ENCODE measurements at regions not wholly inside any gene's neighbourhood (a gene's known extent, or its start where the extent isn't known, plus 50 kb on each side); places are given as distances from the start of the nearest gene placed in this dataset.

- H3K36me3 ChIP-seq (replicated peaks) = no peaks in the 10 kb centered on the region
- H3K27me3 ChIP-seq (replicated peaks) = no peaks in the 10 kb centered on the region
- no peak for TF ChIP-seq CTCF (IDR thresholded peaks at IDR 0.05; ENCODE audit: low read depth, low read length, missing control alignments)
- no peak overlapping the region for H3K4me3 ChIP-seq (ENCODE audit: low read depth, low read length)
- DNase-seq = no peak
- in situ Hi-C loops (cut with HindIII; ENCODE audit: low pct_ligation_motif_present, low sequenced_read_pairs) = no loop called here
- H3K27ac ChIP-seq = no peak overlapping the region
These were observed 206.2 kb downstream of the CEMIP2 start for GRCh38 chr9:71562140-71562539.

GRCh38 chr9:71557310-71557709 lies 211.0 kb downstream of the CEMIP2 start:
- H3K27me3 ChIP-seq (replicated peaks) = no peaks in the 10 kb centered on the region
- TF ChIP-seq CTCF (IDR thresholded peaks at IDR 0.05; ENCODE audit: low read depth, low read length, missing control alignments) = no peak
- no peak overlapping the region for H3K27ac ChIP-seq
- no peak overlapping the region for H3K4me3 ChIP-seq (ENCODE audit: low read depth, low read length)
- DNase-seq = no peak
- in situ Hi-C loops (cut with HindIII; ENCODE audit: low pct_ligation_motif_present, low sequenced_read_pairs) = no loop called here
- H3K36me3 ChIP-seq (replicated peaks) = no peaks in the 10 kb centered on the region

- no peak for DNase-seq
- in situ Hi-C loops (cut with HindIII; ENCODE audit: low pct_ligation_motif_present, low sequenced_read_pairs) = no loop called here
- no peak for TF ChIP-seq CTCF (IDR thresholded peaks at IDR 0.05; ENCODE audit: low read depth, low read length, missing control alignments)
- H3K4me3 ChIP-seq (ENCODE audit: low read depth, low read length) = no peak overlapping the region
- H3K27ac ChIP-seq = no peak overlapping the region
- H3K36me3 ChIP-seq (replicated peaks) = no peaks in the 10 kb centered on the region
- no peaks in the 10 kb centered on the region for H3K27me3 ChIP-seq (replicated peaks)
These were observed 215.8 kb downstream of the CEMIP2 start for GRCh38 chr9:71552480-71552879.

GRCh38 chr9:71549023-71549422 lies 219.3 kb downstream of the CEMIP2 start:
- no peak for DNase-seq
- H3K4me3 ChIP-seq (ENCODE audit: low read depth, low read length) = no peak overlapping the region
- H3K27ac ChIP-seq = no peak overlapping the region
- no peaks in the 10 kb centered on the region for H3K27me3 ChIP-seq (replicated peaks)
- in situ Hi-C loops (cut with HindIII; ENCODE audit: low pct_ligation_motif_present, low sequenced_read_pairs) = no loop called here
- no peak for TF ChIP-seq CTCF (IDR thresholded peaks at IDR 0.05; ENCODE audit: low read depth, low read length, missing control alignments)
- H3K36me3 ChIP-seq (replicated peaks) = no peaks in the 10 kb centered on the region

GRCh38 chr9:71544464-71544863 lies 223.8 kb downstream of the CEMIP2 start:
- in situ Hi-C loops (cut with HindIII; ENCODE audit: low pct_ligation_motif_present, low sequenced_read_pairs) = no loop called here
- Histone ChIP-seq H3K36me3 (replicated peaks) (no peaks in the 10 kb centered on the region), H3K27me3 (replicated peaks) (no peaks in the 10 kb centered on the region), H3K4me3 (ENCODE audit: low read depth, low read length) (no peak overlapping the region), H3K27ac (no peak overlapping the region)
- TF ChIP-seq CTCF (IDR thresholded peaks at IDR 0.05; ENCODE audit: low read depth, low read length, missing control alignments) = no peak
- no peak for DNase-seq

GRCh38 chr9:71541436-71541835 lies 226.9 kb downstream of the CEMIP2 start:
- no peak overlapping the region for H3K4me3 ChIP-seq (ENCODE audit: low read depth, low read length)
- no peaks in the 10 kb centered on the region for H3K36me3 ChIP-seq (replicated peaks)
- no peak overlapping the region for H3K27ac ChIP-seq
- DNase-seq = no peak
- H3K27me3 ChIP-seq (replicated peaks) = no peaks in the 10 kb centered on the region
- no peak for TF ChIP-seq CTCF (IDR thresholded peaks at IDR 0.05; ENCODE audit: low read depth, low read length, missing control alignments)
- in situ Hi-C loops (cut with HindIII; ENCODE audit: low pct_ligation_motif_present, low sequenced_read_pairs) = no loop called here
